ENCODE measurements at regions not wholly inside any gene's neighbourhood (a gene's known extent, or its start where the extent isn't known, plus 50 kb on each side); places are given as distances from the start of the nearest gene placed in this dataset.

GRCh38 chr12:97616946-97617345 lies 154.3 kb downstream of the RMST start:
- no peak for TF ChIP-seq CTCF (IDR thresholded peaks at IDR 0.05)
- no peak for DNase-seq
- Histone ChIP-seq H3K9me3 (no peaks in the 10 kb centered on the region), H3K27me3 (no peaks in the 10 kb centered on the region), H3K4me1 (no peaks in the 10 kb centered on the region), H3K36me3 (no peaks in the 10 kb centered on the region), H3K27ac (no peak overlapping the region), H3K4me3 (no peak overlapping the region)
- intact Hi-C loops (cut with DNase I; ENCODE audit: low total_unique reads), result no loop called here

- Histone ChIP-seq H3K9me3 (no peaks in the 10 kb centered on the region), H3K27me3 (no peaks in the 10 kb centered on the region), H3K36me3 (no peaks in the 10 kb centered on the region), H3K4me1 (no peaks in the 10 kb centered on the region), H3K27ac (no peak overlapping the region), H3K4me3 (no peak overlapping the region)
- intact Hi-C loops (cut with DNase I; ENCODE audit: low total_unique reads), result no loop called here
- DNase-seq, result no peak
- no peak for TF ChIP-seq CTCF (IDR thresholded peaks at IDR 0.05)
These were observed 166.4 kb downstream of the RMST start for GRCh38 chr12:97628962-97629361.

GRCh38 chr12:97629382-97629781 lies 166.8 kb downstream of the RMST start:
- Histone ChIP-seq H3K36me3 (no peaks in the 10 kb centered on the region), H3K4me1 (no peaks in the 10 kb centered on the region), H3K9me3 (no peaks in the 10 kb centered on the region), H3K27ac (no peak overlapping the region), H3K4me3 (no peak overlapping the region), H3K27me3 (no peaks in the 10 kb centered on the region)
- TF ChIP-seq CTCF (IDR thresholded peaks at IDR 0.05), result no peak
- DNase-seq, result no peak
- intact Hi-C loops (cut with DNase I; ENCODE audit: low total_unique reads), result no loop called here

- H3K4me3 ChIP-seq, result no peak overlapping the region
- no peaks in the 10 kb centered on the region for H3K4me1 ChIP-seq
- no peak for TF ChIP-seq CTCF (IDR thresholded peaks at IDR 0.05)
- no peak overlapping the region for H3K27ac ChIP-seq
- intact Hi-C loops (cut with DNase I; ENCODE audit: low total_unique reads), result no loop called here
- H3K9me3 ChIP-seq, result no peaks in the 10 kb centered on the region
- DNase-seq, result no peak
- no peaks in the 10 kb centered on the region for H3K27me3 ChIP-seq
- H3K36me3 ChIP-seq, result no peaks in the 10 kb centered on the region
These were observed 167.8 kb downstream of the RMST start for GRCh38 chr12:97630356-97630755.

GRCh38 chr12:97630875-97631274 lies 168.3 kb downstream of the RMST start:
- Histone ChIP-seq H3K36me3 (no peaks in the 10 kb centered on the region), H3K9me3 (no peaks in the 10 kb centered on the region), H3K4me3 (no peak overlapping the region), H3K27me3 (no peaks in the 10 kb centered on the region), H3K27ac (no peak overlapping the region), H3K4me1 (no peaks in the 10 kb centered on the region)
- TF ChIP-seq CTCF (IDR thresholded peaks at IDR 0.05), result no peak
- intact Hi-C loops (cut with DNase I; ENCODE audit: low total_unique reads), result no loop called here
- no peak for DNase-seq

GRCh38 chr12:97637770-97638169 lies 175.2 kb downstream of the RMST start:
- H3K27me3 ChIP-seq, result no peaks in the 10 kb centered on the region
- intact Hi-C loops (cut with DNase I; ENCODE audit: low total_unique reads), result no loop called here
- H3K27ac ChIP-seq, result no peak overlapping the region
- DNase-seq, result no peak
- no peak overlapping the region for H3K4me3 ChIP-seq
- no peaks in the 10 kb centered on the region for H3K36me3 ChIP-seq
- H3K4me1 ChIP-seq, result no peaks in the 10 kb centered on the region
- H3K9me3 ChIP-seq, result no peaks in the 10 kb centered on the region
- no peak for TF ChIP-seq CTCF (IDR thresholded peaks at IDR 0.05)

All from tibial artery (tissue), 4 donors.